Fibroblast of skin of right biceps (primary cell): ENCODE measurements at regions not wholly inside any gene's neighbourhood (a gene's known extent, or its start where the extent isn't known, plus 50 kb on each side); places are given as distances from the start of the nearest gene placed in this dataset.

ENCODE experiments used
- DNase-seq: peaks from one replicate; pipeline ENCODE4 v3.0.0-alpha.2; 2013

DNA sequence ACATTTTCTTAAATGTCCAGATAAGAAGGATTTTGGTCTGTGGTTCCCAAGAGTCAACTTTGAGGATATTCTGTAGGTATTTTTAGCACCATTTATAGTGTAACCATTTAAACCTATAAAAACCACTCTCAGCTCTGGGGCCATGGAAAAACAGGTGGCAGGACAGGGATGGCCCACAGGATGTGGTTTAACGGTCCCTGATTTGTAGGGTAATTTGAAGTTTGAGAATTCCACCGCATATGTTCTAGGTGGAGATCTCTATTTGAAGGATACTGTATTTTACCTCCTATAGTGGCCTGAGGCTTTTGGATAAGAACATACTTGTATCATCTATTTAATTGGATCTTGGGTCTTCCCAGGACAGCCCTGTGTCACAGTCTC is 62.4 kb upstream of the IGLL5 start:
- DNase-seq = no peak

DNA sequence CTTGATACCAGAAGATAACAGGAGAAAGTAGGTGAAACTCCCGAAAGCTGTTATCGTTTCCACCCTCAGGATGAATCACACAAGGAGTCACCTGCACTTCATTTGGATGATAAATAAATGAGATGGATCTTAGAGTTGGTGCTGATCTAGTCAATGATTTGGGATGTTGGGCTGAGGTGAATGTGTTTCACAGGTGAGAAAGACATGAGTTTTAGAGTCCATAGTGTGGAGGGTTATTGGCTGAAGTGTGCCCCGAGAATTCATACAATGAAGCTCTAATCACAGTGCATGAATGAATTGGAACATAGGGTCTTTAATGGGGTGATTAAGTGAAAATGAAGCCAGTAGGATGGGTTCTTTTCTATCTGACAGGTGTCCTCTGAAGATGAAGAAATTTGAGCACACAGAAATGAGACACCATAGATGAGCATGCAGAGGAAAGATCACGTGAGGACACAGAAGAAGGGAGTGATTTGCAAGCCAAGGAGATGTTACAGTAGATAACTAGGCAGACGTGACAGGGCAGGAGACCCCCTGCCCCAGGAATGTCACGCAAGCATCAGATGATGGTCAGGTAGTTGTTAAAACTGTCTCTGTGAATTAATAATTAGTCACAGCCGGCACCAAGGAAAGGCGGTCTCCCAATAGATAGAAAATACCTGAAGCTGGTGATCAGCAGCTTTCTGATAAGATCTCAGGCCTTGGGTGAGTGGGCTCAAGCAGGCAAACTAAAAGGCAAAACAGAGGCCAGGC is 60.3 kb upstream of the IGLL5 start:
- DNase-seq = no peak

DNA sequence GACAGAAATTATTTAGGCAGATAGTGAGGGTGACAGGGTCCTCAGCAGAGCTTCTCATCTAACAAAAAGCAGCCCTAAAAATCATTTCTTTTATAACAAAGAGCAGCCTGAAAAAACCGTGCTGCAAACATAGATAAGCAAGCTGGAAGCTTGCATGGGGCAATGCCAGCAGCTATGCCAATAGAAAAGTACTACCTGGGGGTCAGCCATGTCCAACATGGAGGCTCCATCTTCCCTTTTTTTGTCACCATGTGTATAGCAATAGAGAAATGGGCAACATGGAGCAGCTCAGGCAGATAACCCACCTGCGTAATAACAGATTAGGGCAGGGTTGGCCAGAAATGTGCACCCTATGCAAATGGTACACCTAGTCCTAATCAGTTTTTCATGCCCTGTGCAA is 57.4 kb upstream of the IGLL5 start:
- no peak for DNase-seq

DNA sequence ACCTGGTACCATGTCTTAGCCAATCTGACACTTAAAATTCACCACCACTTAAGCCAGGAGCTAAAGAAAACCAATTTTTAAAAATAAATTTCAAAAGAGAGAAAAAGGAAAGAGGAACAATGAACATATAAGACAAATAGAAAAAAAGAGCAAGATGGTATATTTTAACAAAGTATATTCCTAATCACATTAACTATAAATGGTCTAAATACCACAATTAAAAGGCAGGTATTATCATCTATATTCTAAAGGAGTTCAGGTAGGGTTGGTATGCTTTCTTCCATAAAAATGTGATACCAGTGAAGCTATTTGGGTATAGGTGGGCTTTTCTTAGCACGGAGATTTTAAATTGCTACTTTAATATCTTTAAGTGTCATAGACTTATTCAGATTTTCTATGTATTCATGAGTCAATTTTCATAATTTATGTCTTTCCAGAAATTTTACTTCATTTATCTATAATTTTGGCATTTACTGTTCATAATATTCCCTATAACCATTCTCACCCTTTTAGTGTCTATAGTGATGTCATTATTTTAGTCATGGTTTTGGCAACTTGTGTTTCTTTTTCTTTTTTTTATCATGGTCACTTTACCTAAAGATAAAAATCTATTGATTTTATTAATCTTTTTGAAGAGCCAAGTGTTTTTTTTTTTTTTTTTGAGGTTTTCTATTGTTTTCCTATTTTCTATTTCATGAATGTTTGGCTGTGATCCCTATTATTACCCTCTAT is 56.5 kb upstream of the IGLL5 start:
- DNase-seq = no peak

DNA sequence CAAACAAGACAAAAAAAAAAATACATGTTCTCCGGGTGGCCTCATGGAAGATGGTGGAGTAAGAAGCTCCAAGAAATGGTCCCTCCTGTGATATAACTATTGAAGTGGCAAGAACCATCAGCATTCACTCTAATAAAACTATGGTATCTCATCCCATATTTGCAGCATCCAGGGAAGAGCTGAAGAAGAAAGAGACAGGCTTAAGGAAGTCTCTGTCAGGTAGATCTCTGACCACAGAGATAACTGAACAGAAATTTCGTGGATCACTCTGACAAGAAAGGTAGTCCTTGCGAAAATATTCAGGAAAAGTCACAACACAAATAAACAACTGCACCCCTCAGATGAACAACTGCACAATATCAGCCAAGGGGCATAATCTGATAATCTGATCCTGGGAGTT is 54.6 kb upstream of the IGLL5 start:
- no peak for DNase-seq

DNA sequence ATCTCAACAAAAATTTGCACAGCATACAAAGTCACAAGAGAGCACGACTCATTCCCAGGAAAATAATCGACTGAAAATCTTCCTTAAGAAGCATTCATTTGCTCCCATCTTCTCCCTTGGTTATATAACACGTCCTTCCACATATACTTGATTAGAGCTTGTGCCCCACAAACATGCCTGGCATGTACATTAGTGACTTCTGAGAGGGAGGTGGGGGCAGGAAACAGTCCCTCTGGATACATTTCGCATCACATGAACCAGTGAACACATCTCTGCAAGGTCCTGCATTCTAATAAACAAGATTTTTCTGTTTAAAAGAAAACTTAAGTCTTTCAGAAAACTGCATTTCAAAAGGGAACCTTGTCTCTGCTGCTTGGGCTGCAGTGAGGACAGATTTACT is 54.1 kb upstream of the IGLL5 start:
- DNase-seq = no peak

DNA sequence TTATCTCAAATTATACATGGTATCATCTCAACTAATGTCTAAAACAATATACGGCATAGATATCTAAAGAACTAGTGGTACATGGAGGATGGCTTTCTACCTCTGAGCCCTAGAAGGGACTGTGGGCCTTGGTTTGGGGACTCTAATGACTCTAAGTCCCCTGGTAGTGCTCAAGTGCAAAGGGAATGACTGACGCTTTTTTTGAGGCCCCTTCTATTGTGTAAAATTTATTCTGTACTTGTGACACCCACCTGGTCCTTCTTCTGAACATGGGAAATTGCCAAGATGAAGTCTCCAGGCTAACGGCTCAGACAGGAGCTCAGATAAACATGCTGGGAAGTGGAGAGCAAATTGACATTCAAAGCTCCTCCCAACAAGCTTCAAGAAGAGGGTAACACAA is 53.4 kb upstream of the IGLL5 start:
- no peak for DNase-seq

DNA sequence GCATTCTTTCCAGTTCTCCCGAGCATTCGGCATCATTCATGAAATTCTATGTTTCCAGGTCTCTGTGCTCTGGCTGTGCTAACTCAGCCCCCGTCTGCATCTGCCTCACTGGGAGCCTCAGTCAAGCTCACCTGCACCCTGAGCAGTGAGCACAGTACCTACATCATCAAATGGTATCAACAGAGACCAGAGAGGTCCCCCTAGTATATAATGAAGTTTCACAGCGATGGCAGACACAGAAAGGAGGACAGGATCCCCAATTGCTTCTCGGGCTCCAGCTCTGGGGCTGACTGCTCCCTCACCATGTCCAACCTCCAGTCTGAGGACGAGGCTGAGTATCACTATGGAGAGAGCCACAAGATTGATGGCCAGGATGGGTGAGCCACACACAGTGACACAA is 52.8 kb upstream of the IGLL5 start:
- no peak for DNase-seq

DNA sequence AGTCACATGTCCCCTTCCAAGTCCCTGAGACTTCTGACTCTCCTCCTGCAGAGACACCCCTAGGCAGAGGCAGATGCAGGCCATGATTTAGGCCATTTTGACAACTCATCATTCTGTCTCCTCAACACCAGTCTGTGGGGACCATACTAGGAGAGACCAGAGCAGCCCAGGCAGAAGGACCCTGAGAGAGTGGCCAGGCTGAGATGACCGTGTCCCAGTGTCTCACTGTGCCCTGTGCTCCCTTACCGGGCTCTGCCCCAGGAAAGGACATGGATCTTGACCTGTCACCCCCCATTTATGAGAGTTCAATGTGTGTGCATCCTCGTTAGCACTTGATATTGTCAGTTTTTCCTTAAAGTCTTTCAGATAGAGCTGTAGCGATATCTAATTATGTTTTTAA is 52.4 kb upstream of the IGLL5 start:
- no peak for DNase-seq

DNA sequence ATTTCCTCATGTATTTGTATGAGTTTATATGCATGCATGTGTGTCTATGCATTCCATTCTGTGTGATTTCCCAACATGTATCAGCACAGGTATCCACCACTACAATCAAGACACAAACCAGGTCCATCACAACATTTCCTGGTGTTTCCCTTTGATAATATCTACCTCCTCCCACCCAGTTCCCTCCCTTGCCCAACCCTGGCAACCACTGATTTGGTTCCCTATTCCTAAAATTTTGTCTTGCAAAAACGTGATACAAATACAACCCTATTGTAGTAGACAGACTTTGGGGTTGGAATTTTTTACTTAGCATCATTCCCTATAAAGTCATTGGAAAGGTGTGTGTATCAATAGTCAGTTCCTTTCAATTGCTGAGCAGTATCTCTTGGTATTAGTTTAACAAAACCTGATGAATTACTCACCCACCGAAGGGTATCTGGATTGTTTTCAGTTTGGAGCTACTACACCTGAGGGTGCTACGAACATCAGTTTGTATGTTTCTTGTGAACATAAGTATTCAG is 51.8 kb upstream of the IGLL5 start:
- no peak for DNase-seq

DNA sequence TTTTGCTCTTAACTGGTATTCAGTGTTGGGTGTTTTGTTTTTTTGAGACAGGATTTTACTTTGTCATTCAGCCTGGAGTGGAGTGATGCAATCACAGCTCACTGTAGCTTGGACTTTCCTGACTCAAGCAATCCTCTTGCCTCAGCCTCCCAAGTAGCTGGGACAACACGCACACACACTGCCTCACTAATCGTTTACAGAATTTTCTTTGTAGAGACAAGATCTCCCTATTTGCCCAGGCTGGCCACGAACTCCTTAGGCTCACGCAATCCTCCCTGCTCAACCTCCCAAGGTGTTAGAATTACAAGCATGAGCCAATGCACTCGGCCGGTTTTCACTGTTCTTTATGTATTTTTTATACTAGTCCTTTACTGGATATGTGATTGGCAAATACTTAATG is 51.0 kb upstream of the IGLL5 start:
- peak; percentile 5 for DNase-seq
